ENCODE measurements at regions not wholly inside any gene's neighbourhood (a gene's known extent, or its start where the extent isn't known, plus 50 kb on each side); places are given as distances from the start of the nearest gene placed in this dataset.
"Not testable (repeated sequence)": the region's sequence is repeated elsewhere in the genome, so short reads cannot be mapped to it uniquely, and the experiment has no call there.

DNA sequence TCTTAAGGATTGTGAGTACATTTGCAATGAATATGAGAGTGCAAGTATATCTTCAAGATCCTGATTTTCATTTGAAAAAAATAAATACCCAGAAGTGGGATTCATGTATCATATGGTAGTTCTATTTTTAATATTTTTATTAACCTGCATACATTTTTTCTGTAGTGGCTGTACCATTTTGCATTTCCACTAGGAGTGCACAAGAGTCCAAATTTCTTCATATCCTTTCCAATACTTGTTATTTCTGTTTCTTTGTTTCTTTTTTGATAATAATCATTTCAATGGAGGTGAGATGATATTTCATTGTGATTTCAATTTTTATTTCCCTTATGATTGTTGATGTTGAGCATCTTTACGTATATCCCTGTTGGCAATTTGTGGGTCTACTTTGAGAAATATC is 759.8 kb upstream of the CNTN5 start:
- no peak for DNase-seq (ENCODE audit: low read depth)
- TF ChIP-seq, protein P1, sequence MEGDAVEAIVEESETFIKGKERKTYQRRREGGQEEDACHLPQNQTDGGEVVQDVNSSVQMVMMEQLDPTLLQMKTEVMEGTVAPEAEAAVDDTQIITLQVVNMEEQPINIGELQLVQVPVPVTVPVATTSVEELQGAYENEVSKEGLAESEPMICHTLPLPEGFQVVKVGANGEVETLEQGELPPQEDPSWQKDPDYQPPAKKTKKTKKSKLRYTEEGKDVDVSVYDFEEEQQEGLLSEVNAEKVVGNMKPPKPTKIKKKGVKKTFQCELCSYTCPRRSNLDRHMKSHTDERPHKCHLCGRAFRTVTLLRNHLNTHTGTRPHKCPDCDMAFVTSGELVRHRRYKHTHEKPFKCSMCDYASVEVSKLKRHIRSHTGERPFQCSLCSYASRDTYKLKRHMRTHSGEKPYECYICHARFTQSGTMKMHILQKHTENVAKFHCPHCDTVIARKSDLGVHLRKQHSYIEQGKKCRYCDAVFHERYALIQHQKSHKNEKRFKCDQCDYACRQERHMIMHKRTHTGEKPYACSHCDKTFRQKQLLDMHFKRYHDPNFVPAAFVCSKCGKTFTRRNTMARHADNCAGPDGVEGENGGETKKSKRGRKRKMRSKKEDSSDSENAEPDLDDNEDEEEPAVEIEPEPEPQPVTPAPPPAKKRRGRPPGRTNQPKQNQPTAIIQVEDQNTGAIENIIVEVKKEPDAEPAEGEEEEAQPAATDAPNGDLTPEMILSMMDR (IDR thresholded peaks at IDR 0.05; ENCODE audit: insufficient read depth, low read length): peak; percentile 1

DNA sequence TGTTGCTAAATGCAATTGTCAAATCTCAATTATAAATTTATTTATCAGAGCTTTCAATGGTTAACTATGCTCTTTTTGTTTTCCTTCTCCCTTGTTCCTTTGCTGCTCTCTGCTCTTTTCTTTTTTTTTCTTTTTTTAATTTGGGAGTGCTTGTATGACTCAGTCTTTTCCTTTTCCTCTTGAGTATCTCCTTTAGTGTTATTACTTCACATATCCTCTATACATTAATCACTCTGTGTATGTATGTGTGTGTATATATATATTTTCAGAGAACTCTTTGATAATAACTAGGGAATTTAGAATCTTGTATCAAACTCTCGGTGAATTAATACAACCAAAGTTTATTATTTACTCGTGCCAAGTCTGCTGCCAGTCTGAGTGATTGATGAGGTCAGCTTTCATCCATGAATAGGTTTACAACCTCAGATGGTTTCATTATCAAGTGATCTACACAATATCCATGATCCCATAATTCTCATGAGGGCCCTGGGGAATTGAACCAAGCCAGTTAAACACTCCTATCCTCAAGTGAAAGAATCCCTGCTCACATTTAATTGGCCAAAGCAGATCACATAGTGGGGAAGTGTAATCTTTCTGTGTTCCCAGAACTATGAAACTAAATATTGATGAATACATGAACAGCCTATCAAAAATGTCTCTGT is 743.4 kb upstream of the CNTN5 start:
- TF ChIP-seq, protein P1 (IDR thresholded peaks at IDR 0.05; ENCODE audit: insufficient read depth, low read length): no peak
- DNase-seq (ENCODE audit: low read depth): no peak
- no peak overlapping the region for H3K4me3 ChIP-seq (ENCODE audit: low read depth, low read length)

More for the DNA sequence above, 759.8 kb upstream of the CNTN5 start:
- no peak overlapping the region for H3K4me3 ChIP-seq (ENCODE audit: low read depth, low read length)

DNA sequence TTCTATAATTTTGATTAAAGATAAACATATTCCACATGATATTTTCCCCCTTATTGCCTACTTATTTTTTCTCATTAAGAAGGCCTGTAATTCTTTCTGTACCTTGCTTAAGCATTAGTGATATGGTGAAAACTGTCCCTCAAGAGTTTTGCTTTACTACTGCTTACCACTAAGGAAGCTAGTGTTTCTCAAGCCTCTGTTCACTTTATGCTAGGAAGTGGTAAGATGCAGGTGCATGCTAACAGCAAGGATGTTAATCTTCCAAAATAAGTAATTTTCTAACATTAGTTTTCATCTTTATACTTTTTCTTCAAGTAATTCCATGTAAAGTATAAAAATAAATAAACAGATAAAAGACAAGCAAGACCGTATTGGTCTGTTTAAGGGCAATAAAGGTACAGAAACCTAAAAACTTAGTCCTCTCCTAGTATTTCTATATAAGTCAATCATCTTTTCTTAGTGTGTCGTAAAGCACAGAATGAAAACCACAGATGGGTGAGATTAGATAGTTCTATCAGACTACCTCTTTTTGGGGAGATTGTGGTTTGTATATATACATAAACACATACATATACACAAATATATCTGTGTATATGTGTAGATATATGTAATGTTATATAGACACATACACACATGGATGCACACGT is 731.0 kb upstream of the CNTN5 start:
- H3K4me3 ChIP-seq (ENCODE audit: low read depth, low read length): no peak overlapping the region
- DNase-seq (ENCODE audit: low read depth): no peak

DNA sequence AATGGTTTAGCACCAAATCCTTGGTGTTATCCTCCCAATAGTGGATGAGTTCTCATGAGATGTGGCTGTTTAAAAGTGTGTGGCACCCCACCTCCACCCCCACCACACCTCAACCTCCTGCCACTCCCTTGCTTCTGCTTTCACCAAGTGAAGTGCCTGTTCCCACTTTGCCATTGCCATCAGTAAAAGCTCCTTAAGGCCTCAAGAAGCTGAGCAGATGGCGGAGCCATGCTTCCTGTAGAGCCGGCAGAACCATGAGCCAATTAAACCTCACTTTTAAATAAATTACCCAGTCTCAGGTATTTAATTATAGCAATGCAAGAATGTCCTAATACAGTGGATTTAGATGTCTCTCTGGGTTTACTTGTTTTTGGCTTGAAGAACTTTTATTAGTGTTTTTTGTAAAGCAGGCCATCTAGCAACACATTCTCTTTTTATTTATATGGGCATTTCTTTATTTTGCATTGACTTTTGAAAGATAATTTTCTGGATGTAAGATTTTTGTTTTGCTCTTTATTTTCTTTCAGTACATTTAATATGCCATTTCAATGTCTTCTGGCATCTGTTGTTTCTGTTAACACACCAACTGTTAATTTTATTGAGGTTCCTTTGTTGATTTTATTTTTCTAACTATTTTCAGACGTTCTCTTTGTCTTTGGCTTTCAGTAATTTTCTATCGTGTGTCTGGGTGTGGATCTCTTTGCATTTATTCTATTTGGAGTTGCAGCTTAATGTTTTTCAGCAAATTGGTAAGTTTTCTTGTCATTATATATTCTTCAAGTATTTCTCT is 724.5 kb upstream of the CNTN5 start:
- H3K4me3 ChIP-seq (ENCODE audit: low read depth, low read length): no peak overlapping the region
- TF ChIP-seq, protein P1 (IDR thresholded peaks at IDR 0.05; ENCODE audit: insufficient read depth, low read length): no peak
- no peak for DNase-seq (ENCODE audit: low read depth)

More for the DNA sequence above, 731.0 kb upstream of the CNTN5 start:
- TF ChIP-seq, protein P1 (IDR thresholded peaks at IDR 0.05; ENCODE audit: insufficient read depth, low read length): no peak

DNA sequence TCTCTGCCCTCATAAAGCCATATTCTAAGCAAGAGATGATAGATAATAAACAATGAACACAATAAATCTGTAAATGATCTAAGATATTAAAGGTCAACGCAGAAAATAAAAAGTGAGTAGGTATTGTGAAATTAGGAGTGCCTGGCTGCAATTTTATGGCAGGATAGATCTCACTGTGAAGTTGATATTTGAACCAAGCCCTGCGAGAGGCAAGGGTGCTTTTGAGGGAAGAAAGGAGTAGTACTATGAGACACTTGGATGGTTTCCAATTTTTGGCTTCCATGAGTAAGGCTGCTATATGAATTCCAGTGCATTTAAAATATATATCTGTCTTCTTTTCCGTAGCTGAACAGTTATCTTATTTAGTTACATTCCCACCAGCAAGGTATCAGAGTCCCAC is 720.0 kb upstream of the CNTN5 start:
- TF ChIP-seq, protein P1 (IDR thresholded peaks at IDR 0.05; ENCODE audit: insufficient read depth, low read length): no peak
- no peak for DNase-seq (ENCODE audit: low read depth)

DNA sequence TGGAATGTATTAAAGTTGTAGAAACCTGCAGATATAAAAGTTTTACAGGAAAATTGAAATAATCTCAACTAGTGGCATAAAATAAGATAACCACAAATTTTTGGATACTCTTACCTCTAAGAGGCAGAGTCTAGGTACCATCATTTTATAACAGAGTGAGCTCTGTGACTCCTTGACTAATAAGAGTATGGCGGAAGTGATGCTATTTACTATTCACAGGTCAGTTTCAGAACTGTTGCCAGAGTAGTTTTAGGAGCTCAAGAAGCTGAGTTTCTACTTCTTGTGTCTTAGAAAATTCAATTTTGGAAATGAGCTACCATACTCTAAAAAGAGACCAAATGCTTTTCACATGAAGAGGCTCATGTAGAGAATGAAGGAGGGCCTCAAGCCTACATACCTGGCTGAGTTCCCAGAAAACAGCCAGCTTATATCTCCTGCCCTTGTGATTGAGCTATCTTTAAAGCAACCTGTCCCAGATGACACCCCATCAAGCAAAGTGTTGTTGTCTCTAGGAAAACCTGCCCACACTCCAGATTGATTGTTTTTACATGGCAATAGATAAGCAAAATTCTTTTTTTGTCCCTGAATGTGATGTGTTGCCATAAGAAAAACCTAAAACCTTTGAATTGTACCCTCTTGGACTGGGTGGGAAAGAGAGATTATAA is 712.8 kb upstream of the CNTN5 start:
- TF ChIP-seq, protein P1 (IDR thresholded peaks at IDR 0.05; ENCODE audit: insufficient read depth, low read length): no peak
- no peak overlapping the region for H3K4me3 ChIP-seq (ENCODE audit: low read depth, low read length)
- DNase-seq (ENCODE audit: low read depth): no peak

More for the DNA sequence above, 720.0 kb upstream of the CNTN5 start:
- no peak overlapping the region for H3K4me3 ChIP-seq (ENCODE audit: low read depth, low read length)

DNA sequence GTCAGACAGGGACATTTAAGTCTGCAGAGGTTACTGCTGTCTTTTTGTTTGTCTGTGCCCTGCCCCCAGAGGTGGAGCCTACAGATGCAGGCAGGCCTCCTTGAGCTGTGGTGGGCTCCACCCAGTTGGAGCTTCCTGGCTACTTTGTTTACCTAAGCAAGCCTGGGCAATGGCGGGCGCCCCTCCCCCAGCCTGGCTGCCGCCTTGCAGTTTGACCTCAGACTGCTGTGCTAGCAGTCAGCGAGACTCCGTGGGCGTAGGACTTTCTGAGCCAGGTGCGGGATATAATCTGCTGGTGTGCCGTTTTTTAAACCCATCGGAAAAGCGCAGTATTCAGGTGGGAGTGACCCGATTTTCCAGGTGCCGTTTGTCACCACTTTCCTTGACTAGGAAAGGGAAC is 690.4 kb upstream of the CNTN5 start:
- DNase-seq (ENCODE audit: low read depth); H3K4me3 ChIP-seq (ENCODE audit: low read depth, low read length): not testable (repeated sequence)

Measured in fibroblast of the aortic adventitia (primary cell).